Smooth muscle cell (in vitro differentiated cells): ENCODE measurements at regions not wholly inside any gene's neighbourhood (a gene's known extent, or its start where the extent isn't known, plus 50 kb on each side); places are given as distances from the start of the nearest gene placed in this dataset.

ENCODE experiments used
- DNase-seq: peaks from one replicate; lab custom pipeline; 2025; ENCODE audit not compliant: unreplicated experiment; lab: John Stamatoyannopoulos, UW
- H2AFZ ChIP-seq: fragments of 200-600 bp; sonication (generic); 2 replicates; pipeline ENCODE4 v1.6.0; 2016; ENCODE audit warnings: antibody characterized with exemption, low read depth, mild to moderate bottlenecking
- H3F3A ChIP-seq: fragments of 200-600 bp; sonication (generic); 2 replicates; pipeline ENCODE4 v1.6.0; 2017; ENCODE audit warnings: antibody characterized with exemption, low read depth
- H3K27ac ChIP-seq: fragments of 200-600 bp; sonication (generic); 2 replicates; pipeline ENCODE4 v1.5.1; 2016; ENCODE audit warnings: low read depth, mild to moderate bottlenecking
- H3K27me3 ChIP-seq: fragments of 200-600 bp; sonication (generic); 2 replicates; pipeline ENCODE4 v1.6.1; 2016; ENCODE audit warnings: low read depth, mild to moderate bottlenecking
- H3K36me3 ChIP-seq: fragments of 200-600 bp; sonication (generic); 2 replicates; pipeline ENCODE4 v1.5.1; 2016; ENCODE audit warnings: low read depth
- H3K4me1 ChIP-seq: fragments of 200-600 bp; sonication (generic); 2 replicates; pipeline ENCODE4 v1.5.1; 2016; ENCODE audit warnings: low read depth
- H3K4me2 ChIP-seq: fragments of 200-600 bp; sonication (generic); 2 replicates; pipeline ENCODE4 v1.6.0; 2016; ENCODE audit warnings: mild to moderate bottlenecking
- H3K4me3 ChIP-seq: fragments of 200-600 bp; sonication (generic); 2 replicates; pipeline ENCODE4 v1.5.1; 2016; ENCODE audit warnings: mild to moderate bottlenecking
- H3K79me2 ChIP-seq: fragments of 200-600 bp; sonication (generic); 2 replicates; pipeline ENCODE4 v1.6.0; 2016; ENCODE audit warnings: low read depth, mild to moderate bottlenecking
- H3K9ac ChIP-seq: fragments of 200-600 bp; sonication (generic); 2 replicates; pipeline ENCODE4 v1.6.0; 2016; ENCODE audit warnings: low read depth
- H3K9me3 ChIP-seq: fragments of 200-600 bp; sonication (generic); replicated peaks from 2 replicates; pipeline ENCODE4 v1.5.1; 2016; ENCODE audit warnings: low read depth
- H4K20me1 ChIP-seq: fragments of 200-600 bp; sonication (generic); 2 replicates; pipeline ENCODE4 v1.6.0; 2016; ENCODE audit warnings: low read depth
- WGBS: methylation state at CpG from one replicate; pipeline ENCODE4 v1.1.7; 2016; ENCODE audit warnings: low lambda C conversion rate; 5-methylcytosine and 5-hydroxymethylcytosine counted together
- TF ChIP-seq, protein P1 (sequence below): fragments of 200-600 bp; sonication (generic); IDR thresholded peaks from 2 replicates; pipeline ENCODE4 v1.5.1; 2017; ENCODE audit warnings: borderline replicate concordance, mild to moderate bottlenecking, antibody characterized with exemption; ENCODE audit not compliant: insufficient read depth, poor library complexity, severe bottlenecking

DNA sequence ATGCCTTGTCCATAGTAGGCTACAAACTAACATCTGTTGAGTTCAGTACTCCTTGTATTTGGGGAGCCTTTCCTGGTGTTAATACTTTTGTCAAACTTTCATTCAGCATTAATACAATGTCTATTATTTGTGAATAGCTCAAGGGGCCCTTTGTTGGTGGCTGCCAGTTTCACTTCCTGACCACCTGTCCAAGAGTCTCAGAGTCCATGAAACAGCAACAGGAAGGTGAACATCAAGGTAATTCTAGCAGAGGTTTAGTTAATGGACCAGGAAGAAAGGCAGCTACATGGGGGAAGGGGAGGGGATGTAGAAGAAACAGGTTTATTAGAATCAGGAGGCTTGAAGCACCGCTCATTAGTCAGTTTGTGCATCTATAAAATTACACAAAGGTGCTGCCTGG lies 386.9 kb downstream of the PDCD6IP start:
- Histone ChIP-seq H3K9me3 (no peaks in the 10 kb centered on the region), H3F3A (no peaks in the 10 kb centered on the region), H3K4me2 (no peak overlapping the region), H3K79me2 (no peaks in the 10 kb centered on the region), H3K27me3 (peaks cover 5% of the 10 kb centered on the region), H2AFZ (no peak overlapping the region), H3K36me3 (no peaks in the 10 kb centered on the region), H3K27ac (no peak overlapping the region), H3K4me1 (no peaks in the 10 kb centered on the region), H3K4me3 (no peak overlapping the region), H4K20me1 (no peaks in the 10 kb centered on the region), H3K9ac (no peak overlapping the region)
- WGBS, result 83% methylated on average over 1 of the region's 1 CpG
- no peak for DNase-seq
- TF ChIP-seq, protein P1, sequence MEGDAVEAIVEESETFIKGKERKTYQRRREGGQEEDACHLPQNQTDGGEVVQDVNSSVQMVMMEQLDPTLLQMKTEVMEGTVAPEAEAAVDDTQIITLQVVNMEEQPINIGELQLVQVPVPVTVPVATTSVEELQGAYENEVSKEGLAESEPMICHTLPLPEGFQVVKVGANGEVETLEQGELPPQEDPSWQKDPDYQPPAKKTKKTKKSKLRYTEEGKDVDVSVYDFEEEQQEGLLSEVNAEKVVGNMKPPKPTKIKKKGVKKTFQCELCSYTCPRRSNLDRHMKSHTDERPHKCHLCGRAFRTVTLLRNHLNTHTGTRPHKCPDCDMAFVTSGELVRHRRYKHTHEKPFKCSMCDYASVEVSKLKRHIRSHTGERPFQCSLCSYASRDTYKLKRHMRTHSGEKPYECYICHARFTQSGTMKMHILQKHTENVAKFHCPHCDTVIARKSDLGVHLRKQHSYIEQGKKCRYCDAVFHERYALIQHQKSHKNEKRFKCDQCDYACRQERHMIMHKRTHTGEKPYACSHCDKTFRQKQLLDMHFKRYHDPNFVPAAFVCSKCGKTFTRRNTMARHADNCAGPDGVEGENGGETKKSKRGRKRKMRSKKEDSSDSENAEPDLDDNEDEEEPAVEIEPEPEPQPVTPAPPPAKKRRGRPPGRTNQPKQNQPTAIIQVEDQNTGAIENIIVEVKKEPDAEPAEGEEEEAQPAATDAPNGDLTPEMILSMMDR, result no peak

DNA sequence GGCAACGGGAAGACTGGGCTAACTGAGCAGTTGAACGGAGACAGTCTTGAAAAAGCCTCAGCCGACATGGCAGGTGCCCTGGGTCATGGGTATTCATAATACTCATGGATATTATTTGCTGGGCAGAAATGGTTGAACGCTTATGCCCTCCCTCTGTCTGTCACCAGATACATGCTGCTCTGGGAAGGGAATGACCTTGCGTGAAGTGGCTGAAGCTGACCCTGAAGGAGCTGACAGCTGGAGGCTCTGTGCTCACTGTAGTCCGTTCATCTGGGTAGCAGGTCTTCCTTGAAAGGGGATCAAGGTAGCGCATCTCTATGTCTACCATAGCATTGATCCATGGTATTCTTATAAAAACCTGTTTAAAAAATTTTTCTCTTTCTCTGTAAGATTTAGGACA lies 390.7 kb downstream of the PDCD6IP start:
- H3K4me1 ChIP-seq, result no peaks in the 10 kb centered on the region
- no peak overlapping the region for H3K4me3 ChIP-seq
- no peaks in the 10 kb centered on the region for H3F3A ChIP-seq
- H3K27me3 ChIP-seq, result peaks cover 5% of the 10 kb centered on the region
- TF ChIP-seq, protein P1, result no peak
- no peaks in the 10 kb centered on the region for H4K20me1 ChIP-seq
- H3K79me2 ChIP-seq, result no peaks in the 10 kb centered on the region
- H3K36me3 ChIP-seq, result no peaks in the 10 kb centered on the region
- no peak overlapping the region for H3K9ac ChIP-seq
- no peaks in the 10 kb centered on the region for H3K9me3 ChIP-seq
- no peak overlapping the region for H3K4me2 ChIP-seq
- no peak overlapping the region for H3K27ac ChIP-seq
- no peak for DNase-seq
- H2AFZ ChIP-seq, result no peak overlapping the region
- 97% methylated on average over 7 of the region's 7 CpGs for WGBS

DNA sequence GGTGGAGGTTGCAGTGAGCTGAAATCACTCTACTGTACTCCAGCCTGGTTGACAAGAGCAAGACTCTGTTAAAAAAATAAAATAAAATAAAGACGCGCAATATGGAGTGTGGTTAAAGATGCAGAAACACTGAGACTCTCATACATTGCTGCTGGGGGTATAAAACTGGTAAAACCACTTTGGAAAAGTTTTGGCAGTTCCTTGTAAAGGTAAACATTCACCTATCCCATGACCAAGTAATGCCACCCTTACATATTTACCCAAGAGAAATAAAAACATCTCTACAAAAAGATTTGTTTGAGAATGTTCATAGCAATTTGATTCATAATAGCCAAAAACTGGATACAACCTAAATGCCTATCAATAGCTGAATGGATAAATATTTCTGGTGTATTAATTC lies 398.5 kb downstream of the PDCD6IP start:
- Histone ChIP-seq H3K36me3 (no peaks in the 10 kb centered on the region), H4K20me1 (no peaks in the 10 kb centered on the region), H3K4me1 (no peaks in the 10 kb centered on the region), H3K9ac (no peak overlapping the region), H2AFZ (no peak overlapping the region), H3K9me3 (no peaks in the 10 kb centered on the region), H3K4me3 (no peak overlapping the region), H3K4me2 (no peak overlapping the region), H3K79me2 (no peaks in the 10 kb centered on the region), H3F3A (no peaks in the 10 kb centered on the region), H3K27ac (no peak overlapping the region), H3K27me3 (no peaks in the 10 kb centered on the region)
- 100% methylated on average over 2 of the region's 2 CpGs for WGBS
- TF ChIP-seq, protein P1, result no peak
- no peak for DNase-seq

DNA sequence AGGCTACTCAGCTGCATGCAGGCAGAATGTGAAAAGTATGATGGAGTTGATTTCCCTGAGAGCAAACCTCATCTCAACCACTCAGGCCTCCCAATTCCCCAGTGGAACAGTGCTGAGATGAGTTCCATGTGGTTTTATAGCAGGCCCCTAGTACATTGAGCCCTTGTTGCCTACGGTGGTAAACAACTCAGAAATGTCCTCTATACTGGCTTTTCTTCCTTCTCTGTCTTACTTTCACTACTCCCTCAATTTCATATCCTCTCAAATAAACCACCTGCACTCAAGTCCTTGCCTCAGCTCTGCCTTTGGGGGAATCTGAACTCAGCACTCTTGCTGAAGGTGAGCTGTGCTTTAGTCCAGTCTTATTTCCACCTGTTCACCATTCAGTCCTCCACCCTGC lies 399.9 kb downstream of the PDCD6IP start:
- H3K27me3 ChIP-seq, result no peaks in the 10 kb centered on the region
- no peak overlapping the region for H3K27ac ChIP-seq
- H3K9ac ChIP-seq, result no peak overlapping the region
- no peaks in the 10 kb centered on the region for H3K79me2 ChIP-seq
- 87% methylated on average over 1 of the region's 1 CpG for WGBS
- no peaks in the 10 kb centered on the region for H3K4me1 ChIP-seq
- H3K9me3 ChIP-seq, result no peaks in the 10 kb centered on the region
- no peaks in the 10 kb centered on the region for H3F3A ChIP-seq
- DNase-seq, result no peak
- TF ChIP-seq, protein P1, result no peak
- H2AFZ ChIP-seq, result no peak overlapping the region
- H4K20me1 ChIP-seq, result no peaks in the 10 kb centered on the region
- H3K36me3 ChIP-seq, result no peaks in the 10 kb centered on the region
- H3K4me2 ChIP-seq, result no peak overlapping the region
- no peak overlapping the region for H3K4me3 ChIP-seq
